ENCODE measurements at regions not wholly inside any gene's neighbourhood (a gene's known extent, or its start where the extent isn't known, plus 50 kb on each side); places are given as distances from the start of the nearest gene placed in this dataset.

- no peaks in the 10 kb centered on the region for H3K4me1 ChIP-seq (ENCODE audit: control insufficient read depth in 2 of 3, insufficient read depth in 2 of 3, low read depth in 1 of 3, low read length in 3 of 3)
- intact Hi-C loops (cut with DNase I) = no loop called here
- no peaks in the 10 kb centered on the region for H3K9me3 ChIP-seq (ENCODE audit: control insufficient read depth in 2 of 3, insufficient read depth in 1 of 3, low read length in 3 of 3)
- no peaks in the 10 kb centered on the region for H3K36me3 ChIP-seq (ENCODE audit: control insufficient read depth in 2 of 3, insufficient read depth in 3 of 3, low read length in 3 of 3)
- H3K27me3 ChIP-seq (ENCODE audit: control insufficient read depth, insufficient read depth, low read length) = no peaks in the 10 kb centered on the region
- DNase-seq (no peak), FAIRE-seq (no peak)
- no peak overlapping the region for H3K9ac ChIP-seq (ENCODE audit: low read length in 3 of 3)
- no peak for TF ChIP-seq CTCF (IDR thresholded peaks at IDR 0.05; ENCODE audit: borderline replicate concordance, extremely low read depth, insufficient read depth)
- H3K27ac ChIP-seq (ENCODE audit: low read depth in 2 of 2, low read length in 2 of 2) = no peak overlapping the region
- H3K4me3 ChIP-seq (ENCODE audit: low read length in 3 of 3) = no peak overlapping the region
Observed at GRCh38 chr3:99471353-99472323, 166.8 kb upstream of the COL8A1 start.

- no peaks in the 10 kb centered on the region for H3K9me3 ChIP-seq (ENCODE audit: control insufficient read depth in 2 of 3, insufficient read depth in 1 of 3, low read length in 3 of 3)
- DNase-seq (no peak), FAIRE-seq (no peak)
- no peak overlapping the region for H3K27ac ChIP-seq (ENCODE audit: low read depth in 2 of 2, low read length in 2 of 2)
- no peaks in the 10 kb centered on the region for H3K27me3 ChIP-seq (ENCODE audit: control insufficient read depth, insufficient read depth, low read length)
- H3K36me3 ChIP-seq (ENCODE audit: control insufficient read depth in 2 of 3, insufficient read depth in 3 of 3, low read length in 3 of 3) = no peaks in the 10 kb centered on the region
- no peaks in the 10 kb centered on the region for H3K4me1 ChIP-seq (ENCODE audit: control insufficient read depth in 2 of 3, insufficient read depth in 2 of 3, low read depth in 1 of 3, low read length in 3 of 3)
- no peak overlapping the region for H3K9ac ChIP-seq (ENCODE audit: low read length in 3 of 3)
- H3K4me3 ChIP-seq (ENCODE audit: low read length in 3 of 3) = no peak overlapping the region
- no peak for TF ChIP-seq CTCF (IDR thresholded peaks at IDR 0.05; ENCODE audit: borderline replicate concordance, extremely low read depth, insufficient read depth)
- intact Hi-C loops (cut with DNase I) = no loop called here
Observed at GRCh38 chr3:99470841-99471240, 167.6 kb upstream of the COL8A1 start.

- H3K27ac ChIP-seq (ENCODE audit: low read depth in 2 of 2, low read length in 2 of 2) = no peak overlapping the region
- DNase-seq (no peak), FAIRE-seq (no peak)
- no peaks in the 10 kb centered on the region for H3K4me1 ChIP-seq (ENCODE audit: control insufficient read depth in 2 of 3, insufficient read depth in 2 of 3, low read depth in 1 of 3, low read length in 3 of 3)
- no peak overlapping the region for H3K9ac ChIP-seq (ENCODE audit: low read length in 3 of 3)
- no peak overlapping the region for H3K4me3 ChIP-seq (ENCODE audit: low read length in 3 of 3)
- no peaks in the 10 kb centered on the region for H3K36me3 ChIP-seq (ENCODE audit: control insufficient read depth in 2 of 3, insufficient read depth in 3 of 3, low read length in 3 of 3)
- H3K27me3 ChIP-seq (ENCODE audit: control insufficient read depth, insufficient read depth, low read length) = no peaks in the 10 kb centered on the region
- no peaks in the 10 kb centered on the region for H3K9me3 ChIP-seq (ENCODE audit: control insufficient read depth in 2 of 3, insufficient read depth in 1 of 3, low read length in 3 of 3)
- no peak for TF ChIP-seq CTCF (IDR thresholded peaks at IDR 0.05; ENCODE audit: borderline replicate concordance, extremely low read depth, insufficient read depth)
- intact Hi-C loops (cut with DNase I) = no loop called here
Observed at GRCh38 chr3:99468918-99469317, 169.5 kb upstream of the COL8A1 start.

All from kidney (tissue), 13 donors.